Tibial nerve (tissue), 4 donors: ENCODE measurements at regions not wholly inside any gene's neighbourhood (a gene's known extent, or its start where the extent isn't known, plus 50 kb on each side); places are given as distances from the start of the nearest gene placed in this dataset.

ENCODE experiments used
- EP300 ChIP-seq, 2 donors: sonication (generic); formaldehyde crosslinking; IDR thresholded peaks; one replicate each; pipeline ENCODE4 v1.6.1; 2017; ENCODE audit warnings: antibody characterized with exemption in 2 of 2, mild to moderate bottlenecking in 1 of 2
- POLR2A ChIP-seq, 2 donors: fragments of 450-650 bp; IDR thresholded peaks; one replicate each; pipeline ENCODE4 v1.6.1; 2017; ENCODE audit warnings: antibody characterized with exemption in 2 of 2, mild to moderate bottlenecking in 2 of 2, moderate library complexity in 2 of 2
- TF ChIP-seq, protein P1 (sequence below), 5 experiments: fragments of 200-600 bp in 3 of 5; fragments of 450-650 bp in 2 of 5; sonication (generic) in 3 of 5; IDR thresholded peaks; one replicate each; pipeline ENCODE4 v1.5.1; 2016 to 2019; ENCODE audit warnings: antibody characterized with exemption in 5 of 5, mild to moderate bottlenecking in 3 of 5, moderate library complexity in 2 of 5

DNA sequence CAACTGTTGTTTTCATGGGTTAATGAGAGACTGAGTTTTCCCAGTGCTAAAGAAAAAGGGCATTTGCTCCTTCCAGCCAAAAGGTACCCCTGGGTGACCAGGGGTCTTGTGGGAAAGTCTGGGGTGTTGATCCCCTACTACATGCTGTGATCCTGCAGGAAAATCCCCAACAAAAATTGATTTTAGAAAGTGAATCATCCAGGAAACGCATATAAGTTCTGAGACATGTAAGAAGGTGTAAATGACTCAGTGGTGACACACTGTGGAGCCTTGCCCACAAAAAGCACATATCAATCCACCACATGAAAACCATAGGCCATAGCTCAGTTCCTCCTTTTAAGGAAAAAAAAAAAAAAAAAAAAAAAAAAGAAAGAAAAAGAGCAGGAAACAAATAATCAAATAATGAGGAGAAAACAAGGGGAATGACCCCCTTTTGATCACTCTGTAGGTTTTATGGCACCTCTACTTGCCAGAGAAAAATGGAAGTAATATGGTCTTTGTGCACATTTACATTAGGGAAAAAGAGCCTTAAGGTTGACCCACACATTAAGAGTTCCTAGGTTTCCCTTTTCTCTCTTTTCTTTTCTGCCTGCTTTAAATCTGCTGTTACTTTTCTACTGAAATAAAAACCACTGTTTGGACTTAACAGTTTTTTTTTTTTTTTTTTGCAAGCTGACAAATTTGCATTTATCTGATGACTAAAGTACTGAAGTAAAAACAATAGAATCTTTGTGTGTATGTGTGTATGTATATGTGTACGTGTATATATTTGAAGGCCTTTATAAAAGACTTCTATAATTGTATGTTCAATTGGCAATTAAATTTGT is 386.0 kb downstream of the KIF20B start:
- TF ChIP-seq, protein P1, sequence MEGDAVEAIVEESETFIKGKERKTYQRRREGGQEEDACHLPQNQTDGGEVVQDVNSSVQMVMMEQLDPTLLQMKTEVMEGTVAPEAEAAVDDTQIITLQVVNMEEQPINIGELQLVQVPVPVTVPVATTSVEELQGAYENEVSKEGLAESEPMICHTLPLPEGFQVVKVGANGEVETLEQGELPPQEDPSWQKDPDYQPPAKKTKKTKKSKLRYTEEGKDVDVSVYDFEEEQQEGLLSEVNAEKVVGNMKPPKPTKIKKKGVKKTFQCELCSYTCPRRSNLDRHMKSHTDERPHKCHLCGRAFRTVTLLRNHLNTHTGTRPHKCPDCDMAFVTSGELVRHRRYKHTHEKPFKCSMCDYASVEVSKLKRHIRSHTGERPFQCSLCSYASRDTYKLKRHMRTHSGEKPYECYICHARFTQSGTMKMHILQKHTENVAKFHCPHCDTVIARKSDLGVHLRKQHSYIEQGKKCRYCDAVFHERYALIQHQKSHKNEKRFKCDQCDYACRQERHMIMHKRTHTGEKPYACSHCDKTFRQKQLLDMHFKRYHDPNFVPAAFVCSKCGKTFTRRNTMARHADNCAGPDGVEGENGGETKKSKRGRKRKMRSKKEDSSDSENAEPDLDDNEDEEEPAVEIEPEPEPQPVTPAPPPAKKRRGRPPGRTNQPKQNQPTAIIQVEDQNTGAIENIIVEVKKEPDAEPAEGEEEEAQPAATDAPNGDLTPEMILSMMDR (IDR thresholded peaks at IDR 0.05), result no peak
- TF ChIP-seq EP300 (IDR thresholded peaks at IDR 0.05) (no peak), POLR2A (IDR thresholded peaks at IDR 0.05) (no peak)
